LNCaP clone FGC (cell line): ENCODE measurements at regions not wholly inside any gene's neighbourhood (a gene's known extent, or its start where the extent isn't known, plus 50 kb on each side); places are given as distances from the start of the nearest gene placed in this dataset.
A peak's percentile ranks its signal among the peaks of the same experiment; 100 is the strongest.

Experiments used
- DNase-seq: peaks from one replicate; pipeline ENCODE4 v3.0.0-alpha.2; 2011; ENCODE audit warnings: low read depth
- H3K4me3 ChIP-seq: 2 replicates; pipeline ENCODE4 v1.5.1; 2011; ENCODE audit warnings: mild to moderate bottlenecking, low read depth, low read length, control low read depth
- TF ChIP-seq, protein P1 (sequence below): IDR thresholded peaks from 2 replicates; pipeline ENCODE4 v1.5.1; 2012; ENCODE audit warnings: mild to moderate bottlenecking; ENCODE audit not compliant: control insufficient read depth, insufficient read depth; ENCODE audit errors: extremely low read depth

DNA sequence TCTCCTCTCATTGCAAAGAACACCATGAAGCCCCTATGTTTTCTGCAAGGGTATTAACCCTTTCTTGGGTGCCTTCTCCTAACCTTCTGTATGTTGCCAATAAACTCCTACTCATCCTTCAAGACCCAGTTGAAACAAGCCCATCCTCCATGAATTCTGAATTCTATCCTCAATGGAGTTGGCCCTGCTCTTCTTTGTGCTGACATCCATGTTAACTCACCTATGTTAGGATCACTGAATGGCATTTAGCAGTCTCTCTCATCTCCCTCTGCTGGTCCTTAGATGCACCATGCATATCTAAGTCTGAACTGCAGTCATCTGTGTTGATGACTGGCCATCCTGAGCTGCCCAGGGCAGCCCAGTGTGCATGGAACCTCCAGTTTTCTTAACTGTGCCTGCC lies 129.8 kb downstream of the BUB3 start:
- peak; percentile 11 for DNase-seq
- TF ChIP-seq, protein P1, sequence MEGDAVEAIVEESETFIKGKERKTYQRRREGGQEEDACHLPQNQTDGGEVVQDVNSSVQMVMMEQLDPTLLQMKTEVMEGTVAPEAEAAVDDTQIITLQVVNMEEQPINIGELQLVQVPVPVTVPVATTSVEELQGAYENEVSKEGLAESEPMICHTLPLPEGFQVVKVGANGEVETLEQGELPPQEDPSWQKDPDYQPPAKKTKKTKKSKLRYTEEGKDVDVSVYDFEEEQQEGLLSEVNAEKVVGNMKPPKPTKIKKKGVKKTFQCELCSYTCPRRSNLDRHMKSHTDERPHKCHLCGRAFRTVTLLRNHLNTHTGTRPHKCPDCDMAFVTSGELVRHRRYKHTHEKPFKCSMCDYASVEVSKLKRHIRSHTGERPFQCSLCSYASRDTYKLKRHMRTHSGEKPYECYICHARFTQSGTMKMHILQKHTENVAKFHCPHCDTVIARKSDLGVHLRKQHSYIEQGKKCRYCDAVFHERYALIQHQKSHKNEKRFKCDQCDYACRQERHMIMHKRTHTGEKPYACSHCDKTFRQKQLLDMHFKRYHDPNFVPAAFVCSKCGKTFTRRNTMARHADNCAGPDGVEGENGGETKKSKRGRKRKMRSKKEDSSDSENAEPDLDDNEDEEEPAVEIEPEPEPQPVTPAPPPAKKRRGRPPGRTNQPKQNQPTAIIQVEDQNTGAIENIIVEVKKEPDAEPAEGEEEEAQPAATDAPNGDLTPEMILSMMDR: peak; percentile 60

DNA sequence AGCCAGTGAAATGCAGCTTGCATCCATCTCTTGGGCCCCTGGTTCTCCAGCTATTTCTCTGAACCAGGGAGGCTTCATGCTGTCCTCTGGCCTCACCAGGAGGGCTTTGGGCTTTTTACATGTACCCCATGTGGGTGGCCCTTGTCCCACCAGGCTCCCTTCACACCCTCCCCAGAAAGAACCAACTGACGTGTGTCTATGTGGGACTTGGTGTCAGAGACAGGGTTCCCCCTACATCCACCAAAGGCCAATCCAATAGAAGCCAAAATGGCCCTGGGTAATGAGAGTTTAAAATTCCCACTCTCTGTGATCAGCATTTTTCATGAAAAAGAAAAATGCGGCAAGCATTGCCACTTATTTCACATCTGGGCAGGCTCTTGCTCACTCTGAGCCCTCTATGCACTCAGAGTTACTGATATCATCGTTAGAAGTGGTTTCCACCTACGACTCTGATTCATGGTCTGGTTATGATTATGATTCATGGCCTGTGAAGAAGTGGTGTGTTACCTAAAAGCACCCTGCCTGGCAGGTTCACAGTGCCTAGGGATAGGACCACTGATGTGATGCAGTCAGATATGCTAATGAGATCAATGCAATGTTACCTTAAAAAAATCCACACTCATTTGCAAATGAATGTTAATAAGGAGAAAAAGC lies 133.5 kb downstream of the BUB3 start:
- TF ChIP-seq, protein P1: no peak
- no peak overlapping the region for H3K4me3 ChIP-seq
- DNase-seq: no peak

More for the DNA sequence above, 129.8 kb downstream of the BUB3 start:
- no peak overlapping the region for H3K4me3 ChIP-seq

DNA sequence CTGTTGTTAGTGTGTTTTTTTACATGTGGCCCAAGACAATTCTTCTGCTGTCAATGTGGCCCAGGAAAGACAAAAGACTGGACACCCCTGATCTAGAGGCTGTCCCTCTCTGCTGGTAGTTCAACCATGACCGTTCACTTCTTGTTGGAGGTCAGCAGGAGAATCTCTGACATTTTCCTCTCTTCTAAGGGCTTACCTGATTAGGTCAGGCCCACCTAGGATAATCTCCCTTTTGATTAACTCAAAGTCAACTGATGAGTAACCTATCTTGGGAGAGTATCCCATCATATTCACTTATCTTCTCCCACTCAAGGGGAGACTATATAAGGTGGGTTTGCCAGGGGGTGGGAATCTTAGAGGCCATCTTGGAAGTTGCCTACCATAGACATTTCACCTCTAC lies 135.2 kb downstream of the BUB3 start:
- no peak for DNase-seq
- TF ChIP-seq, protein P1: no peak
- H3K4me3 ChIP-seq: no peak overlapping the region

DNA sequence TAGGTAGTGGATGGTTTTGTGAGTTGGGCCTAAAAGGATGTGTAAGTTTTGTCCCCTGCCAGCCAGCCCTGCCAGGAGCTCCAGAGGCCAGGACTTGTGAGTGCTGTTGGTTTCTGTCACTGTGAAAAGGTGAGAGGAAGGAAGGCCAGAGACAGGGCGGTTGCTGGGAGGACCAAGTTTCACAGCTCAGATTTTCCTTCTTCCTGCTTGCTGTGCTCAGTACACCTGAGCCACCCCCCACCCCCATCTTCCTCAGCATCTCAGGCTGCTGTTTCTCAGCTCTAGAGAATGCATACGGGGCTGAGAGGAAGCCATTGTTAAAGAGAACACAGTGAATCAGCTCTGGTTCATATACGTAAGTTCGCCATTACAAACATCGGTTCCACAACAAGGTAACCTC lies 139.9 kb downstream of the BUB3 start:
- no peak overlapping the region for H3K4me3 ChIP-seq
- TF ChIP-seq, protein P1: no peak
- DNase-seq: no peak

DNA sequence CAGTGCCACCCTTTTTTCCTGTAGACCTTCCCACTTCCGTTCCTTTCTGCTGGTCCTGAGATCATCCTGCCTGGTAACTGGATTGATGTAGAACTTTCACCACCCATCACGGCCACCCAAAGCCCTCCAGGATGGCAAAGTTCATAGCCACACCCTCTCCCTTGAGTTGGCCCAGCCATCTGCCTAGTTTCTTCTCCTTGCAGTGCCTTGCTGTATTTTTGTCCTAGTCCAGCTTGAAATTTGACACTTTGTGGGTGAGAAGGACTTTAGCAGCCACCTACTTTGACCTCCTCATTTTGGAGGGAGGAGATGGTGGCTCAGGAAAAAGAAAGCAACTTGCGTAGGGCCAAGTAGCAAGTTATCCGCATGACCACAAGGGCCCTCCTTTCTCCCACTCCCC lies 140.7 kb downstream of the BUB3 start:
- H3K4me3 ChIP-seq: no peak overlapping the region
- DNase-seq: no peak
- TF ChIP-seq, protein P1: no peak

DNA sequence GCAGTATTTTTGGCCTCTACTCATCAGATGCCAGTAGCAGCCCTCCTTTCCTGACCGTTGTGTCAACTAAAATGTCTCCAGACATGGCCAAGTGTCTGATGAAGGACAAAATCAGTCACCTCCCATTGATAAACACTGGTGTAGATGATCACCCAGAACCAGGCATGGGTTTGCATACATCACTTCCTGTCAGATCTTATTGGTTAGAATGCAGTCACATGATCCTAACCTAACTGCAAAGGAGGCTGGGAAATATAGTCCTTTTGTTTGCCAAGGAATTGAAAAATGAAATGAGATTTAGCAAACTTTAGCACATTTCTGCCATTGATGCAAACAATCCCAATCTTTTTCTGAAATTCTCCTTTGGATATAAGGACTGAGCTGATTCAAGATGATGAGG lies 141.4 kb downstream of the BUB3 start:
- H3K4me3 ChIP-seq: no peak overlapping the region
- TF ChIP-seq, protein P1: no peak
- DNase-seq: no peak

DNA sequence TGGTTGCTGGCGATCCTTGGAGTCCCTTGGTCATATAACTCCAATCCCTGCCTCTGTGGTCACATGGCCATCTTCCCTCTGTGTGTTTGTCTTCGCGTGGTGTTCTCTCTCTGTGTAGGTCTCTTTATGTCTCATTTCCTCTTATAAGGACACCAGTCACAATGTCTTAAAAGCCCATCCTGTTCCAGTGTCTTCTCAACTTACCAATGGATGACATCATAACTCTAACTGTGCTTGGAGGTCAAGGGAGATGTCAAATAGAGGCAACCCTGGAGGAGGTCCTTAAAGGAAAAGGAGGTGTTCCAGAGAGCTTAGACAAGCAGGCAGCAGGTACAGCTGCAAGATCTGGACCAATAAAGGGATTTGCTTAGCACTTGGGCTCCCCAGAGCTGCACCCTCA lies 143.0 kb downstream of the BUB3 start:
- no peak for DNase-seq
- no peak overlapping the region for H3K4me3 ChIP-seq
- TF ChIP-seq, protein P1: no peak
